ENCODE measurements at regions not wholly inside any gene's neighbourhood (a gene's known extent, or its start where the extent isn't known, plus 50 kb on each side); places are given as distances from the start of the nearest gene placed in this dataset.

- Histone ChIP-seq H3K4me1 (ENCODE audit: control insufficient read depth, insufficient read depth, low read length) (no peaks in the 10 kb centered on the region), H3K27ac (ENCODE audit: low read length) (no peak overlapping the region), H3K36me3 (ENCODE audit: control insufficient read depth, insufficient read depth, low read length) (no peaks in the 10 kb centered on the region), H3K9me3 (ENCODE audit: control insufficient read depth, low read depth, low read length) (no peaks in the 10 kb centered on the region), H3K4me3 (ENCODE audit: low read length) (no peak overlapping the region), H3K27me3 (ENCODE audit: control insufficient read depth, insufficient read depth, low read length) (peaks cover 41% of the 10 kb centered on the region)
- no peak for DNase-seq
- no CpG with 5 or more reads among the region's 9 CpGs for WGBS (ENCODE audit: insufficient coverage, low lambda C conversion rate)
Measured at GRCh38 chr21:31555741-31556191, 103.7 kb upstream of the SOD1 start.

- H3K27ac ChIP-seq (ENCODE audit: low read length): no peak overlapping the region
- H3K4me1 ChIP-seq (ENCODE audit: control insufficient read depth, insufficient read depth, low read length): no peaks in the 10 kb centered on the region
- no peak for DNase-seq
- no peaks in the 10 kb centered on the region for H3K36me3 ChIP-seq (ENCODE audit: control insufficient read depth, insufficient read depth, low read length)
- peaks cover 37% of the 10 kb centered on the region for H3K27me3 ChIP-seq (ENCODE audit: control insufficient read depth, insufficient read depth, low read length)
- no peaks in the 10 kb centered on the region for H3K9me3 ChIP-seq (ENCODE audit: control insufficient read depth, low read depth, low read length)
- no CpG with 5 or more reads among the region's 7 CpGs for WGBS (ENCODE audit: insufficient coverage, low lambda C conversion rate)
- H3K4me3 ChIP-seq (ENCODE audit: low read length): no peak overlapping the region
Measured at GRCh38 chr21:31554511-31555022, 104.9 kb upstream of the SOD1 start.

- WGBS (ENCODE audit: insufficient coverage, low lambda C conversion rate): 70% methylated on average over 2 of the region's 4 CpGs
- no peak overlapping the region for H3K4me3 ChIP-seq (ENCODE audit: low read length)
- H3K9me3 ChIP-seq (ENCODE audit: control insufficient read depth, low read depth, low read length): no peaks in the 10 kb centered on the region
- DNase-seq: no peak
- H3K27me3 ChIP-seq (ENCODE audit: control insufficient read depth, insufficient read depth, low read length): peaks cover 34% of the 10 kb centered on the region
- no peaks in the 10 kb centered on the region for H3K4me1 ChIP-seq (ENCODE audit: control insufficient read depth, insufficient read depth, low read length)
- no peaks in the 10 kb centered on the region for H3K36me3 ChIP-seq (ENCODE audit: control insufficient read depth, insufficient read depth, low read length)
- H3K27ac ChIP-seq (ENCODE audit: low read length): no peak overlapping the region
Measured at GRCh38 chr21:31553926-31554325, 105.6 kb upstream of the SOD1 start.

GRCh38 chr21:31553461-31553860 lies 106.0 kb upstream of the SOD1 start:
- DNase-seq: no peak
- peaks cover 32% of the 10 kb centered on the region for H3K27me3 ChIP-seq (ENCODE audit: control insufficient read depth, insufficient read depth, low read length)
- no peaks in the 10 kb centered on the region for H3K36me3 ChIP-seq (ENCODE audit: control insufficient read depth, insufficient read depth, low read length)
- no peaks in the 10 kb centered on the region for H3K9me3 ChIP-seq (ENCODE audit: control insufficient read depth, low read depth, low read length)
- H3K4me1 ChIP-seq (ENCODE audit: control insufficient read depth, insufficient read depth, low read length): no peaks in the 10 kb centered on the region
- H3K27ac ChIP-seq (ENCODE audit: low read length): no peak overlapping the region
- WGBS (ENCODE audit: insufficient coverage, low lambda C conversion rate): no CpG with 5 or more reads among the region's 5 CpGs
- no peak overlapping the region for H3K4me3 ChIP-seq (ENCODE audit: low read length)

- Histone ChIP-seq H3K27me3 (ENCODE audit: control insufficient read depth, insufficient read depth, low read length) (peaks cover 26% of the 10 kb centered on the region), H3K4me3 (ENCODE audit: low read length) (no peak overlapping the region), H3K27ac (ENCODE audit: low read length) (no peak overlapping the region), H3K9me3 (ENCODE audit: control insufficient read depth, low read depth, low read length) (no peaks in the 10 kb centered on the region), H3K36me3 (ENCODE audit: control insufficient read depth, insufficient read depth, low read length) (no peaks in the 10 kb centered on the region), H3K4me1 (ENCODE audit: control insufficient read depth, insufficient read depth, low read length) (no peaks in the 10 kb centered on the region)
- no peak for DNase-seq
- WGBS (ENCODE audit: insufficient coverage, low lambda C conversion rate): no CpG with 5 or more reads among the region's 3 CpGs
Measured at GRCh38 chr21:31552826-31553225, 106.7 kb upstream of the SOD1 start.

GRCh38 chr21:31550070-31550469 lies 109.4 kb upstream of the SOD1 start:
- no peak overlapping the region for H3K27ac ChIP-seq (ENCODE audit: low read length)
- no peaks in the 10 kb centered on the region for H3K4me1 ChIP-seq (ENCODE audit: control insufficient read depth, insufficient read depth, low read length)
- peaks cover 3% of the 10 kb centered on the region for H3K27me3 ChIP-seq (ENCODE audit: control insufficient read depth, insufficient read depth, low read length)
- DNase-seq: no peak
- no peaks in the 10 kb centered on the region for H3K36me3 ChIP-seq (ENCODE audit: control insufficient read depth, insufficient read depth, low read length)
- WGBS (ENCODE audit: insufficient coverage, low lambda C conversion rate): 100% methylated on average over 2 of the region's 7 CpGs
- no peak overlapping the region for H3K4me3 ChIP-seq (ENCODE audit: low read length)
- H3K9me3 ChIP-seq (ENCODE audit: control insufficient read depth, low read depth, low read length): no peaks in the 10 kb centered on the region

- Histone ChIP-seq H3K9me3 (ENCODE audit: control insufficient read depth, low read depth, low read length) (no peaks in the 10 kb centered on the region), H3K36me3 (ENCODE audit: control insufficient read depth, insufficient read depth, low read length) (no peaks in the 10 kb centered on the region), H3K4me1 (ENCODE audit: control insufficient read depth, insufficient read depth, low read length) (no peaks in the 10 kb centered on the region), H3K27ac (ENCODE audit: low read length) (no peak overlapping the region), H3K27me3 (ENCODE audit: control insufficient read depth, insufficient read depth, low read length) (no peaks in the 10 kb centered on the region), H3K4me3 (ENCODE audit: low read length) (no peak overlapping the region)
- WGBS (ENCODE audit: insufficient coverage, low lambda C conversion rate): no CpG with 5 or more reads among the region's 3 CpGs
- no peak for DNase-seq
Measured at GRCh38 chr21:31548688-31549087, 110.8 kb upstream of the SOD1 start.

- no CpG with 5 or more reads among the region's 3 CpGs for WGBS (ENCODE audit: insufficient coverage, low lambda C conversion rate)
Measured at GRCh38 chr21:31546443-31547170, 112.9 kb upstream of the SOD1 start.

GRCh38 chr21:31545036-31545435 lies 114.5 kb upstream of the SOD1 start:
- Histone ChIP-seq H3K27ac (ENCODE audit: low read length) (no peak overlapping the region), H3K9me3 (ENCODE audit: control insufficient read depth, low read depth, low read length) (no peaks in the 10 kb centered on the region), H3K36me3 (ENCODE audit: control insufficient read depth, insufficient read depth, low read length) (no peaks in the 10 kb centered on the region), H3K27me3 (ENCODE audit: control insufficient read depth, insufficient read depth, low read length) (no peaks in the 10 kb centered on the region), H3K4me1 (ENCODE audit: control insufficient read depth, insufficient read depth, low read length) (no peaks in the 10 kb centered on the region), H3K4me3 (ENCODE audit: low read length) (no peak overlapping the region)
- DNase-seq: no peak
- WGBS (ENCODE audit: insufficient coverage, low lambda C conversion rate): no CpG with 5 or more reads among the region's 1 CpG

More at GRCh38 chr21:31546443-31547170, 112.9 kb upstream of the SOD1 start:
- no peaks in the 10 kb centered on the region for H3K27me3 ChIP-seq (ENCODE audit: control insufficient read depth, insufficient read depth, low read length)
- H3K36me3 ChIP-seq (ENCODE audit: control insufficient read depth, insufficient read depth, low read length): no peaks in the 10 kb centered on the region
- no peak overlapping the region for H3K27ac ChIP-seq (ENCODE audit: low read length)
- H3K9me3 ChIP-seq (ENCODE audit: control insufficient read depth, low read depth, low read length): no peaks in the 10 kb centered on the region
- H3K4me1 ChIP-seq (ENCODE audit: control insufficient read depth, insufficient read depth, low read length): no peaks in the 10 kb centered on the region
- no peak for DNase-seq
- H3K4me3 ChIP-seq (ENCODE audit: low read length): no peak overlapping the region

GRCh38 chr21:31543191-31543590 lies 116.3 kb upstream of the SOD1 start:
- Histone ChIP-seq H3K36me3 (ENCODE audit: control insufficient read depth, insufficient read depth, low read length) (no peaks in the 10 kb centered on the region), H3K27me3 (ENCODE audit: control insufficient read depth, insufficient read depth, low read length) (no peaks in the 10 kb centered on the region), H3K4me1 (ENCODE audit: control insufficient read depth, insufficient read depth, low read length) (no peaks in the 10 kb centered on the region), H3K9me3 (ENCODE audit: control insufficient read depth, low read depth, low read length) (no peaks in the 10 kb centered on the region), H3K27ac (ENCODE audit: low read length) (no peak overlapping the region), H3K4me3 (ENCODE audit: low read length) (no peak overlapping the region)
- no CpG with 5 or more reads among the region's 16 CpGs for WGBS (ENCODE audit: insufficient coverage, low lambda C conversion rate)
- peak; percentile 11 to 24 for DNase-seq

GRCh38 chr21:31538816-31539215 lies 120.7 kb upstream of the SOD1 start:
- DNase-seq: no peak
- WGBS (ENCODE audit: insufficient coverage, low lambda C conversion rate): 100% methylated on average over 1 of the region's 10 CpGs
- no peaks in the 10 kb centered on the region for H3K4me1 ChIP-seq (ENCODE audit: control insufficient read depth, insufficient read depth, low read length)
- H3K36me3 ChIP-seq (ENCODE audit: control insufficient read depth, insufficient read depth, low read length): no peaks in the 10 kb centered on the region
- no peaks in the 10 kb centered on the region for H3K9me3 ChIP-seq (ENCODE audit: control insufficient read depth, low read depth, low read length)
- no peak overlapping the region for H3K4me3 ChIP-seq (ENCODE audit: low read length)
- H3K27me3 ChIP-seq (ENCODE audit: control insufficient read depth, insufficient read depth, low read length): no peaks in the 10 kb centered on the region
- H3K27ac ChIP-seq (ENCODE audit: low read length): no peak overlapping the region
